ENCODE measurements at regions not wholly inside any gene's neighbourhood (a gene's known extent, or its start where the extent isn't known, plus 50 kb on each side); places are given as distances from the start of the nearest gene placed in this dataset.

- H3K18ac ChIP-seq (ENCODE audit: low read depth, low read length): no peak overlapping the region
- H4K20me1 ChIP-seq (ENCODE audit: insufficient read depth, low read length): no peaks in the 10 kb centered on the region
- no peak overlapping the region for H2AFZ ChIP-seq (replicated peaks; ENCODE audit: low read length, poor library complexity)
- ChIA-PET POLR2A (ENCODE audit: unreplicated experiment) (no interaction called here), CTCF (interaction anchor here (0.7 kb wide), 1 partner anchor 28 kb away, joined by 7 read pairs; no protein-coding TSS in a partner anchor)
- H2BK5ac ChIP-seq (ENCODE audit: low read depth, low read length, poor library complexity, severe bottlenecking): no peak overlapping the region
- dilution Hi-C loops (cut with HindIII; ENCODE audit: low sequenced_read_pairs, unreplicated experiment) (no loop called here), intact Hi-C loops (cut with micrococcal nuclease) (no loop called here), in situ Hi-C loops (cut with MboI; ENCODE audit: low sequenced_read_pairs) (no loop called here)
- H3K9me3 ChIP-seq (ENCODE audit: control insufficient read depth, insufficient read depth, low read length): no peaks in the 10 kb centered on the region
- no peaks in the 10 kb centered on the region for H3K79me1 ChIP-seq (ENCODE audit: low read depth in 1 of 2, low read length in 2 of 2)
- H3K4me3 ChIP-seq (ENCODE audit: insufficient read depth, low read depth, low read length): no peak overlapping the region
- H2BK20ac ChIP-seq (ENCODE audit: low read depth, low read length): no peak overlapping the region
- no peak overlapping the region for H2AK9ac ChIP-seq (replicated peaks; ENCODE audit: low read depth, low read length, poor library complexity)
- no peak overlapping the region for H3K4me2 ChIP-seq (ENCODE audit: low read depth, low read length)
- H4K91ac ChIP-seq (ENCODE audit: insufficient read depth, low read depth, low read length): no peak overlapping the region
- TF ChIP-seq MXI1 (IDR thresholded peaks at IDR 0.05; ENCODE audit: borderline replicate concordance, low read depth, low read length): no peak
- no peak for TF ChIP-seq MAZ (IDR thresholded peaks at IDR 0.05; ENCODE audit: borderline replicate concordance, low read depth, low read length)
- H4K5ac ChIP-seq (ENCODE audit: low read depth, low read length): no peak overlapping the region
- ATAC-seq (ENCODE audit: low read depth) (no peak), DNase-seq (no peak)
- H4K8ac ChIP-seq (ENCODE audit: low read depth in 2 of 2, low read length in 2 of 2): no peak overlapping the region
- no peaks in the 10 kb centered on the region for H3K9me1 ChIP-seq (ENCODE audit: insufficient read depth, low read length)
- no peaks in the 10 kb centered on the region for H3K36me3 ChIP-seq (ENCODE audit: control insufficient read depth, insufficient read depth, low read length)
- WGBS, 2 experiments (ENCODE audit: extremely low coverage in 2 of 2, insufficient read length in 1 of 2): 25% methylated on average over 1 of the region's 8 CpGs; no CpG with 5 or more reads in 1 of the 2 experiments
- H2BK15ac ChIP-seq (ENCODE audit: low read depth, low read length): no peak overlapping the region
- no peak overlapping the region for H2AK5ac ChIP-seq (ENCODE audit: low read depth, low read length)
- no peak overlapping the region for H3K23ac ChIP-seq (ENCODE audit: low read depth, low read length)
- H3K27ac ChIP-seq (ENCODE audit: insufficient read depth, low read length): no peak overlapping the region
- H3K56ac ChIP-seq (ENCODE audit: extremely low read depth, insufficient read depth, low read length): no peak overlapping the region
- H3K27me3 ChIP-seq (ENCODE audit: control insufficient read depth, insufficient read depth, low read length): no peaks in the 10 kb centered on the region; the same call in 1 of the 2 replicates
- H3K14ac ChIP-seq (replicated peaks; ENCODE audit: low read depth, low read length): no peak overlapping the region
- BruUV-seq (replicated peaks): no TSS peak
- no peaks in the 10 kb centered on the region for H3K4me1 ChIP-seq (ENCODE audit: control insufficient read depth, insufficient read depth, low read length)
- no peak overlapping the region for H2BK120ac ChIP-seq (ENCODE audit: low read depth, low read length)
- H3K4ac ChIP-seq (ENCODE audit: low read depth, low read length): no peak overlapping the region
- H3K9ac ChIP-seq (ENCODE audit: low read depth, low read length): no peak overlapping the region
Measured at GRCh38 chr12:30531731-30532678, 163.7 kb downstream of the IPO8 start.
